IMR-90 (cell line): ENCODE measurements at regions not wholly inside any gene's neighbourhood (a gene's known extent, or its start where the extent isn't known, plus 50 kb on each side); places are given as distances from the start of the nearest gene placed in this dataset.

Experiments
- ATAC-seq: fragments of 200-7000 bp; cut with Tn5 transposase; 2 replicates; pipeline ENCODE4 v1.9.1; 2020; ENCODE audit warnings: low read depth, mild to moderate bottlenecking, moderate library complexity
- BruUV-seq: library from RNA; stranded (reverse); fragments of 400-500 nt; replicated peaks from 2 replicates; lab custom pipeline; 2021; lab: Mats Ljungman, UMichigan
- CTCF ChIA-PET: fragments of 300-600 bp; formaldehyde crosslinking; extraction: SDS; loops from one replicate; lab custom pipeline; 2021; ENCODE audit warnings: antibody characterized with exemption; lab: Yijun Ruan, JAX
- POLR2A ChIA-PET: fragments of 300-600 bp; sonication (Branson Sonifier 250); formaldehyde crosslinking; loops from one replicate; lab custom pipeline; 2022; ENCODE audit warnings: antibody characterized with exemption; ENCODE audit not compliant: unreplicated experiment; lab: Charles Lee
- DNase-seq: peaks from one replicate; pipeline ENCODE4 v3.0.0; 2013
- H2AFZ ChIP-seq: replicated peaks from 2 replicates; pipeline ENCODE3; 2013; ENCODE audit warnings: low read length, mild to moderate bottlenecking; ENCODE audit not compliant: poor library complexity
- H2AK5ac ChIP-seq: 2 replicates; pipeline ENCODE4 v1.6.1; 2013; ENCODE audit warnings: low read depth, low read length, inconsistent platforms
- H2AK9ac ChIP-seq: replicated peaks from 2 replicates; pipeline ENCODE3; 2013; ENCODE audit warnings: mild to moderate bottlenecking, low read depth, low read length, moderate library complexity; ENCODE audit not compliant: poor library complexity
- H2BK120ac ChIP-seq: 2 replicates; pipeline ENCODE4 v1.6.1; 2013; ENCODE audit warnings: low read depth, low read length, inconsistent platforms
- H2BK15ac ChIP-seq: 3 replicates; pipeline ENCODE4 v1.6.1; 2013; ENCODE audit warnings: low read depth, low read length, inconsistent platforms
- H2BK20ac ChIP-seq: 2 replicates; pipeline ENCODE4 v1.6.1; 2013; ENCODE audit warnings: low read depth, mild to moderate bottlenecking, inconsistent platforms, low read length, moderate library complexity
- H2BK5ac ChIP-seq: 2 replicates; pipeline ENCODE4 v1.6.1; 2013; ENCODE audit warnings: mild to moderate bottlenecking, low read depth, low read length, inconsistent platforms; ENCODE audit not compliant: poor library complexity, severe bottlenecking
- H3K14ac ChIP-seq: replicated peaks from 2 replicates; pipeline ENCODE4 v1.6.1; 2013; ENCODE audit warnings: low read depth, low read length, inconsistent platforms
- H3K18ac ChIP-seq: 2 replicates; pipeline ENCODE4 v1.6.1; 2013; ENCODE audit warnings: low read depth, low read length, control low read depth
- H3K23ac ChIP-seq: 2 replicates; pipeline ENCODE4 v1.6.1; 2013; ENCODE audit warnings: low read depth, low read length, inconsistent platforms
- H3K27ac ChIP-seq: 2 replicates; pipeline ENCODE4 v1.5.1; 2013; ENCODE audit warnings: mild to moderate bottlenecking, control low read depth, low read length; ENCODE audit not compliant: insufficient read depth
- H3K27me3 ChIP-seq: 2 replicates; pipeline ENCODE4 v1.6.1; 2013; ENCODE audit warnings: low read length; ENCODE audit not compliant: control insufficient read depth, insufficient read depth
- H3K36me3 ChIP-seq: 2 replicates; pipeline ENCODE4 v1.6.1; 2013; ENCODE audit warnings: low read length, mixed read lengths; ENCODE audit not compliant: control insufficient read depth, insufficient read depth
- H3K4ac ChIP-seq: 2 replicates; pipeline ENCODE4 v1.6.1; 2013; ENCODE audit warnings: low read depth, low read length, inconsistent platforms
- H3K4me1 ChIP-seq: 2 replicates; pipeline ENCODE4 v1.6.1; 2013; ENCODE audit warnings: low read length, mixed read lengths; ENCODE audit not compliant: control insufficient read depth, insufficient read depth
- H3K4me2 ChIP-seq: 2 replicates; pipeline ENCODE4 v1.6.1; 2013; ENCODE audit warnings: low read depth, mild to moderate bottlenecking, control low read depth, low read length, moderate library complexity
- H3K4me3 ChIP-seq: 2 replicates; pipeline ENCODE4 v1.5.1; 2013; ENCODE audit warnings: low read depth, mild to moderate bottlenecking, control low read depth, low read length, moderate library complexity; ENCODE audit not compliant: insufficient read depth
- H3K56ac ChIP-seq: 2 replicates; pipeline ENCODE4 v1.6.1; 2013; ENCODE audit warnings: low read length, inconsistent platforms; ENCODE audit not compliant: insufficient read depth; ENCODE audit errors: extremely low read depth
- H3K79me1 ChIP-seq, 2 experiments: 2 replicates each; pipeline ENCODE4 v1.6.1; 2013; ENCODE audit warnings: low read length in 2 of 2, inconsistent platforms in 1 of 2, low read depth in 1 of 2
- H3K9ac ChIP-seq: 2 replicates; pipeline ENCODE4 v1.6.1; 2013; ENCODE audit warnings: low read depth, low read length, control low read depth
- H3K9me1 ChIP-seq: 2 replicates; pipeline ENCODE4 v1.6.1; 2013; ENCODE audit warnings: low read length, inconsistent platforms; ENCODE audit not compliant: insufficient read depth
- H3K9me3 ChIP-seq: 2 replicates; pipeline ENCODE4 v1.6.1; 2013; ENCODE audit warnings: low read length; ENCODE audit not compliant: control insufficient read depth, insufficient read depth
- H4K20me1 ChIP-seq: 2 replicates; pipeline ENCODE4 v1.6.1; 2013; ENCODE audit warnings: low read length, inconsistent platforms; ENCODE audit not compliant: insufficient read depth
- H4K5ac ChIP-seq: 2 replicates; pipeline ENCODE4 v1.6.1; 2013; ENCODE audit warnings: mild to moderate bottlenecking, low read depth, low read length, control low read depth
- H4K8ac ChIP-seq, 2 experiments: 2 replicates each; pipeline ENCODE4 v1.6.1; 2013; ENCODE audit warnings: low read depth in 2 of 2, low read length in 2 of 2, control low read depth in 1 of 2, inconsistent platforms in 1 of 2
- H4K91ac ChIP-seq: 2 replicates; pipeline ENCODE4 v1.6.1; 2013; ENCODE audit warnings: low read depth, low read length, inconsistent platforms; ENCODE audit not compliant: insufficient read depth
- BHLHE40 ChIP-seq: fragments of 150-350 bp; IDR thresholded peaks from 2 replicates; pipeline ENCODE4 v1.6.1; 2016; ENCODE audit warnings: mild to moderate bottlenecking, low read depth, low read length
- CTCF ChIP-seq: conservative IDR thresholded peaks from 2 replicates; pipeline ENCODE4 v1.5.1; 2012; ENCODE audit warnings: mild to moderate bottlenecking, low read depth, low read length, improper control_type of control experiment
- MAFK ChIP-seq: IDR thresholded peaks from 2 replicates; pipeline ENCODE4 v1.6.1; 2012; ENCODE audit warnings: low read depth, low read length, improper control_type of control experiment
- MAZ ChIP-seq: IDR thresholded peaks from 2 replicates; pipeline ENCODE4 v1.6.1; 2012; ENCODE audit warnings: low read depth, mild to moderate bottlenecking, low read length, improper control_type of control experiment, moderate library complexity, borderline replicate concordance
- MXI1 ChIP-seq: IDR thresholded peaks from 2 replicates; pipeline ENCODE4 v1.6.1; 2012; ENCODE audit warnings: low read depth, mild to moderate bottlenecking, low read length, moderate library complexity, borderline replicate concordance
- NFE2L2 ChIP-seq: fragments of 150-350 bp; IDR thresholded peaks from 2 replicates; pipeline ENCODE4 v1.6.1; 2016; ENCODE audit warnings: low read depth, mild to moderate bottlenecking, low read length
- RAD21 ChIP-seq: IDR thresholded peaks from 2 replicates; pipeline ENCODE4 v1.6.1; 2012; ENCODE audit warnings: low read length, improper control_type of control experiment
- RCOR1 ChIP-seq: IDR thresholded peaks from 2 replicates; pipeline ENCODE4 v1.6.1; 2012; ENCODE audit warnings: mild to moderate bottlenecking, low read length, improper control_type of control experiment; ENCODE audit not compliant: insufficient replicate concordance
- SMC3 ChIP-seq: fragments of 150-350 bp; IDR thresholded peaks from 2 replicates; pipeline ENCODE4 v1.6.1; 2016; ENCODE audit warnings: low read depth, mild to moderate bottlenecking, antibody characterized with exemption, low read length, moderate library complexity
- USF2 ChIP-seq: fragments of 150-350 bp; IDR thresholded peaks from 2 replicates; pipeline ENCODE4 v1.6.1; 2017; ENCODE audit warnings: mild to moderate bottlenecking, antibody characterized with exemption, low read length, low read depth
- WGBS, 2 experiments: methylation state at CpG; one replicate each; pipeline versions ENCODE4 v1.1.5 to v1.1.7; 2013; ENCODE audit warnings: missing lambda C conversion rate in 2 of 2; ENCODE audit not compliant: insufficient read length in 1 of 2; ENCODE audit errors: extremely low coverage in 2 of 2; 5-methylcytosine and 5-hydroxymethylcytosine counted together
- dilution Hi-C: fragments of 300-500 bp; cut with HindIII; formaldehyde crosslinking; loops from one replicate; pipeline ENCODE4 v1.14.3; 2018; ENCODE audit warnings: low sequenced_read_pairs; ENCODE audit not compliant: unreplicated experiment
- in situ Hi-C: fragments of 300-500 bp; cut with MboI; formaldehyde crosslinking; loops from 3 replicates; pipeline ENCODE4 v1.14.3; 2019; ENCODE audit warnings: low sequenced_read_pairs, inconsistent platforms, mixed read lengths
- intact Hi-C: fragments of 100-400 bp; cut with micrococcal nuclease; formaldehyde crosslinking; loops from 2 replicates; pipeline ENCODE4 v1.10.0; 2022

DNA sequence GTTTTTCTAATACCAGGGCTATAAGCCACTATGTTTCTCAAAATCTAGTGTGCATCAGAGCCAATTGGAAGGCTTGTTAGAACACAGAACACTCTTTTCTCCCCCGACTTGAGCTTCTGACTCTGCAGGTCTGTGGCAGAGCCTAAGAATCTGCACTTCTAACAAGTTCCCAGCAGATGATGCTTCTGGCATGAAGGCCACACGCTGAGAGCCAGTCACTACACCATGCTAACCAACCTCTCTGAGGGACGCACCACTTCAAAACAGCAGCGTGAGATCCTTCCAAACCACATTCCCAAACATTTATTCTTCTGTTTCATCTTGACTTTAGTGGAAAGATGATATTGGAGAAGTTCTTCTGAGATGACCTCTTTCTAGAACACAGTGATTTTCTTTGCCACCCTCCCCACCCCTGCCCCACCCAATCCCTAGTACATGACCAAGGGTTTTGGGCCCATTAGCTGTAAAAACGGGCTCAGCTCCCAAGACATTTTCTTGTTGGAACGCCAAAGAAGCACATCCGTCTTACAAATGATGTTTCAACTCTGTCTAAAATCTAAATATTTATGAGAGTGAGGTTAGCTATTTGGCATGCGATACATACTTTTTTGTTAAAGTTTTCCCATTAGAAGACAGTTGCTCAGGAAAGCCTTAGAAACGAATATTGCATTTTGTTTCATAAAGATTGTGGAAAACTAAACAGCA is 391.9 kb downstream of the TMEM182 start:
- Histone ChIP-seq H4K91ac (no peak overlapping the region), H2BK20ac (no peak overlapping the region), H2AK9ac (no peak overlapping the region), H3K27ac (no peak overlapping the region), H3K36me3 (no peaks in the 10 kb centered on the region), H4K8ac (no peak overlapping the region), H3K9me1 (no peaks in the 10 kb centered on the region), H3K27me3 (no peaks in the 10 kb centered on the region), H2AK5ac (no peak overlapping the region), H3K9me3 (peaks cover 3% of the 10 kb centered on the region; the same call in 1 of the 2 replicates), H3K56ac (no peak overlapping the region), H2BK15ac (no peak overlapping the region), H4K20me1 (no peaks in the 10 kb centered on the region), H3K9ac (no peak overlapping the region), H3K4me2 (no peak overlapping the region), H2AFZ (no peak overlapping the region), H3K14ac (no peak overlapping the region), H4K5ac (no peak overlapping the region), H3K4ac (no peak overlapping the region), H3K79me1 (no peaks in the 10 kb centered on the region), H2BK5ac (no peak overlapping the region), H3K23ac (no peak overlapping the region), H3K4me3 (no peak overlapping the region), H2BK120ac (no peak overlapping the region), H3K18ac (no peak overlapping the region), H3K4me1 (no peaks in the 10 kb centered on the region)
- ATAC-seq (no peak), DNase-seq (no peak)
- in situ Hi-C loops (loop anchor here (25.0 kb wide), 1 partner anchor 1734 kb away; no protein-coding TSS in a partner anchor), intact Hi-C loops (no loop called here), dilution Hi-C loops (no loop called here)
- TF ChIP-seq BHLHE40 (no peak), RAD21 (no peak), RCOR1 (no peak), USF2 (no peak), SMC3 (no peak), CTCF (no peak), MXI1 (no peak), MAFK (no peak), MAZ (no peak), NFE2L2 (no peak)
- ChIA-PET POLR2A (no interaction called here), CTCF (no interaction called here)
- 0% methylated on average over 1 of the region's 9 CpGs; no CpG with 5 or more reads in 1 of the 2 experiments for WGBS, 2 experiments
- BruUV-seq = no TSS peak
